ENCODE measurements at regions not wholly inside any gene's neighbourhood (a gene's known extent, or its start where the extent isn't known, plus 50 kb on each side); places are given as distances from the start of the nearest gene placed in this dataset.
"Not testable (repeated sequence)": the region's sequence is repeated elsewhere in the genome, so short reads cannot be mapped to it uniquely, and the experiment has no call there.

DNA sequence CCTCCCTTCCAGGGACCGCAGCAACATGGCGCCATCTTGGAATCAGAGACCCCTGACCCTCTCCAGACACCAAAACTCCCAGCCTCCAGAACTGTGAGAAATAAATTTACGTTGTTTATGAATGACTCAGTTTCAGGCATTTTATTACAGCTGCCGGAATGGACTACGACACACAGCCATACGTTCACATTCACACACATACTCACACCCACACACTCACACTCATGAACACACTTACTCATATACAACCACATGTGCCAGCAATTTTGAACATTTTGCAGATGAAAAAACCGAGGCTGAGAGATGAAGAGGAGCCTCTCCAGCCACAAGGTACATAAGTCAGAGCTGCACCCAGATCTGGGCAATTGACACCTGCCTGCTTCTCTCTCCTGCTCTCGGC lies 151.0 kb upstream of the RAB4A start:
- no peak for DNase-seq

DNA sequence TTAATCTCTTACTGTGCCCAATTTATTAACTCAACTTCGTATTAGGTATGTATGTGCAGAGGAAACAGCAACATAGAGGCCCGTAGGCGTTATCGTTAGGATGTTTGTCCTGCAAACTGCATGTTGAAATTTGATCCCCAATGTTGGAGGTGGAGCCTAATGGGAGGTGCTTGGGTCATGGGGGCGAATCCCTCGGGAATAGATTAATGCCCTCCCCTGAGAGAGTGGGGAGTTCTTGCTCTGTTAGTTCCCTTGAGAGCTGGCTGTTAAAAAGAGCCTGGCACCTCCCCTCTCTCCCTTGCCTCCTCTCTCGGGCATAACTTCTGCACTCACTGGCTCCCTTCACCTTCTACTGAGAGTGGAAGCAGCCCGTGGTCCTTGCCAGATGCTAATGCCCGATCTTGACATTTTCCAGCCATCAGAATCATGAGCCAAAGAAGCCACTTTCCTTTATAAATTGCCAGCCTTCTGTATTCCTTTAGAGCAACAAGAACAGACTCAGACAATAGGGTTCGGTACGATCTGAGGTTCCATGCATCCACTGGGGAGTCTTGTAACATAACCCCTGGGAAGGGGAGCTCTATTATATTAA lies 149.0 kb upstream of the RAB4A start:
- no peak for DNase-seq

- DNase-seq, result no peak
These were observed 148.3 kb upstream of the RAB4A start for GRCh38 chr1:229122606-229123005.

DNA sequence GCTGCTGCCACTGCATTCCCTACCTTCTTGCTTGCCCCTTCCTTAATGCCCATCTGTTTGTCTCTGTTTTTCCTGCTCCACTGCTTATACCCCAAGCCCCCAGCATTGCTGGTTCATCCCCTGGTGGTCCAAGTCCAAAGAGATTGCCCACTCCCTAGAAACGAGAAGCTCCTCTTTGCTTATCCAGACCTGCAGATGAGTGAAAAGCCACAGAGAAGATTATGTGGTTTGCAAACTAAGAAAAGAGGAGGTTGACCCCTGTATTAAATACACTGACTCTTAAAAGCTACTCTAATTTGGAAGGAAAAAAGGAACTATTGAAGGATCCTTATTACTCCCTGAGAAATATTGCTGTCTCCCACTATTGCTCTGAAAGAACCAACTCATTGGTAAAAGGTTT lies 146.8 kb upstream of the RAB4A start:
- DNase-seq, result no peak

DNA sequence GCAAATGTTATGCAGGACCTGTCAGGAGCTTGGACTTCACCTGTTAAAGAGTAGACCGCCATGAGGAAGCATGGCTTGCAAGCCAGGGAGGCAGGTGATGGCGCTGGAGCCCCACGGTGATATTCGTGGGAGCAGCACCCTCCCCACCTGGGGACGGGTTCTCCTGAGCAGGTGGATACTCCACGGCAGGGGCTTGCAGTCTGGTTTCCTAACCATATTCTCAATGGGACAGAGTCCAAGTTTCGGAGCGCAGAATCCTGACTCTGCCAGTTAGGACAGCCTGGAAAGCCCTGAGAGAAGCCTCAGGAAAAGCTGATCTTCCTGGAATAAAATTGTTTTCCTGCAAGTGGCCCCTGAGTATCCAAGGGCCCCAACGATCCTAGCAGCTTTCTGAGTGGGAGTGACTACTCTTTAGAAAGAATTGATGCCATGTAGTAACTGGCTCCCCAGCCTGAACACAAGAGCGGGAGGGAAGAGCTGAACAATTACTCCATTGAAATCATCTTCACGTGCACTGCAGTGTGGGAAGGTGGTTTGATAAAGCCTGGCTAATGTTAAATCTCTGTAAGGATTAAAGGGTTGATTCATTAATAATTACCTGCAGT lies 146.3 kb upstream of the RAB4A start:
- no peak for DNase-seq

- peak; percentile 25 to 44 for DNase-seq
These were observed 143.6 kb upstream of the RAB4A start for GRCh38 chr1:229127301-229127700.

DNA sequence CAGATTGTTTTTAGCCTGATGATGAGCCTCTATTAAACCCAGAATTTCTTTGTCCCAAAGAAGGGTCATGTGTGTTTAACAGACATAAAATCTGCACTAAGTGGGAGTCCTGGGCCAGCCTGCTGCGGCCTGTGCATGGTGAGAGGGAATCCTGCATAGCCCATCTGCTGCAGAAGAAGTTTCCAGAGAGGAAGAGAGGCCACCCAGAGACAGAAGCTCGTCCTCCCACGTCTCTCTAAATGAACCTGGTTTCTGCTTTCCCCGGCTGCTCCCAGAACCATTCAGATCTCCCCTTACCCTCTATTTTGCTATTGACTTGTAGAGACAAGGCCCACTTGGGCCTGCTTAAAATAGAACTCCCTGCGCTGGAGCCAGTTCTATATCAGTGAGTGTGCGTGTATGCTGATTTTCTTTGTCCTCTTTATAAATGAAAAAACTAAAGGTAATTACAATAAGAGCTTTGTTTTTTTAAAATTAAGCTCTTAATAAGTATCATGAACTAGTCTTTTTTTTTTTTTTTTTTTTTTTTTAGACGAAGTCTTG lies 142.8 kb upstream of the RAB4A start:
- DNase-seq, result no peak

- DNase-seq, result no peak
These were observed 141.4 kb upstream of the RAB4A start for GRCh38 chr1:229129301-229130027.

- DNase-seq, result no peak
These were observed 140.8 kb upstream of the RAB4A start for GRCh38 chr1:229130028-229130668.

DNA sequence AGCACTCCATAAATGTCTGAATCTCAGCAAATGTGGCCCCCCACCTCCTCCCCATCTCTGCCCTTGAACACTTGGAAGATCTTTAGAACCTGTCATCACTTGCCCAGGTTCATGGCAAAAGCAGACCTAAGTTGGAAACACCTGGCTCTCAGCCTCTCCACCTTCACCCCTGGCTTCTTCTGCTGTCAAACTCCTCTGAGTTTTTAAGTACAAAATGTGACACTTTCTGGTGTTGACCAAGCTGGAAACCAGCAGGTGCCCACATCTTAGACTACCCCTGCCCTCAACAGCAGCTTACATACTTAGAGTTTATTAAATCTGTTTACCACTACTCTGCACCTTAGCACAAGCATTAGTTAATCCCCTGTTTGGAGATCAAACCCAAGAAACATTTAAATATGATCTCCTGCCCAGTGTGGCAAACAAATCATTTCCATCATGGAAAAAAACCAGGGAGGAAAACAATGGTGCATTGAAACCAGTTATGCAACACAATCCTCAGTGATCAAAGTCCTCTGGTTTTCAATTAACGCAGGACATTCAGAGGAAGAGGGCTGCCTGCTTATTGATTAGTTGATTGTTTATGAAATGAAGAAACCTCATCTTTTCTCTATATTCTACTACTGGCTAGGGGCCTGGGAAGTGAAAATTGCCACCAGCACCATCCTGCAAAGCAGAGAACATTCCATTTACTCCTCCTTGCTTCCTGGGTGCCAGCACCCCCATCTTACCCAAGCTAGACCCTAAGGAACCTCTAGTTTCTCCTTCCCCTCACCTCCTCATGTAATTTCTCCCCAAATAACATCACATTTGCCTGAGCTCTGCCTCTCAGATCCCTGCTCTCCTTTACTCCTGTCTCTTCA lies 139.4 kb upstream of the RAB4A start:
- DNase-seq, result no peak

- no peak for DNase-seq
These were observed 138.8 kb upstream of the RAB4A start for GRCh38 chr1:229132106-229132443.

DNA sequence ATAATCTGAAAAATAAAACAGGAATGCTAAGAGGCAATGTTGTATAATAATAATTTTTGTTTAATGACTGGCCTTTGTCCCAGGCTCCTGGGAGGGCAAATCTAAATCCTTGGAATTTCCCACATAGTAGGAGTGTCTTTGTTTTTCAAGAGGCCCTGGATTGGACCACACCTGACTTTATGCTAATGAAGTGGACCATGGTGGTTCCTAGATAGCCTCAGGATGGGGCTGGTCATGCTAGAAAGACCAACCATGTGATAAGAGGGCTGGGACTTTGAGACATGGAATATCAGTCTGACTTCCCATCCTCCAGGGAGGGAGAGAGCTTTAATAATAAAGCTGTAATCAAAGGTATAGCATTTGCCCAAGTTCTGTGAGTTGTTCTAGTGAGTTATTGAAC lies 138.2 kb upstream of the RAB4A start:
- DNase-seq, result no peak

- DNase-seq, result no peak
These were observed 137.8 kb upstream of the RAB4A start for GRCh38 chr1:229133151-229133550.

- DNase-seq, result no peak
These were observed 137.1 kb upstream of the RAB4A start for GRCh38 chr1:229133811-229134210.

GRCh38 chr1:229134381-229135217 lies 136.3 kb upstream of the RAB4A start:
- DNase-seq, result not testable (repeated sequence)

DNA sequence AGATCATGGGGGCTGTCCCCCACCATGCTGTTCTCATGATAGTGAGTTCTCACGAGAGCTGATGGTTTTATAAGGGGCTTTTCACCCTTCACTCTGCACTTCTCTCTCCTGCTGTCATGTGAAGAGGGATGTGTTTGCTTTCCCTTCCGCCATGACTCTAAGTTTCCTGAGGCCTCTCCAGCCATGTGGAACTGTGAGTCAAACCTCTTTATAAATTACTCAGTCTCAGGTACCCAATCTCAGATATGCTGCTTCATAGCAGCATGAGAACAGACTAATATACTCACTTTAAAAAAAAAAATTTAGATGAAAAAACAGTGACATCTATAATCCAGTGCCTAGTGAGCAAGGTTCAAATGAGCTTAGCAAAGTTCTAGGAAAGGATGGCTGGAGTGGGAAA lies 135.1 kb upstream of the RAB4A start:
- no peak for DNase-seq

GRCh38 chr1:229136822-229137221 lies 134.1 kb upstream of the RAB4A start:
- no peak for DNase-seq

GRCh38 chr1:229137271-229137670 lies 133.6 kb upstream of the RAB4A start:
- no peak for DNase-seq

DNA sequence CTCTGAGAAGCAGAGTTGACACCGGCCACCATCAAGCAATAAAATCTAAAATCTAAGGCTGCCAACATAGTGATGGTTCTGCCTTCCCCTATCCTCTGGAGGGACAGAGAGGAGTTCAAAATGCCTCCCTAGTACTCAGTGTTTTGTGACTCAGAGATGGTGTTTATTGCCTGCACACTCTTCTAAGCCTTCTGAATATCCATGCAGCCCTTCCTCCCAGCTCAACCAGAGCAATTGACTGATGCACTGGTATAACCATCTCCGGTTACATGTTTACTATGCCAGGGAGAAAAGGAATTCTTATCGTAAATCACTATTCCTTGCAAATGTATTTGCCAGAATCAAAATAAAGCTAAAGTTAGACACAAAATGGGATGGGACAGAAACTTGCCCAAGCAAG lies 132.9 kb upstream of the RAB4A start:
- no peak for DNase-seq

GRCh38 chr1:229139331-229140118 lies 131.4 kb upstream of the RAB4A start:
- DNase-seq, result peak; percentile 17 to 26

DNA sequence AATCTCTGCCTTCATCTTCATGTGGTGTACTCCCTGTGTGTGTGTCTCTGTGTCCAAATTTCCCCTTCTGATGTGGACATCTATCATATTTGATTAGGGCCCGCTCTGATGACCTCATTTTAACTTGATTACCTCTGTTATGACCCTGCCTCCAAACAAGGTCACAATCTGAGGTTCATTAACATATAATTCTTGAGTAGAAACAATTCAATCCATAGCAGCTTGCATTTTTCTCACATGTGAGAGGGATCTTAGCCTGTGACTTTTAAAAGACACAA lies 130.9 kb upstream of the RAB4A start:
- no peak for DNase-seq
